Activated T-helper 1 cell treated with anti-CD3 and anti-CD28 coated beads, Interleukin-12 subunit alpha, Interleukin-12 subunit beta, Interleukin-2, Interleukin-4 antibody, amounts not matched to agents 30 ng/mL and 10 ng/mL and 1 ng/mL, durations not matched to agents 14 hours and 24 hours and 36 hours (primary cell): ENCODE measurements at regions not wholly inside any gene's neighbourhood (a gene's known extent, or its start where the extent isn't known, plus 50 kb on each side); places are given as distances from the start of the nearest gene placed in this dataset.

Source experiments
- DNase-seq: peaks from one replicate; pipeline ENCODE4 v3.0.0; 2021; ENCODE audit warnings: low spot score
- H3K27ac Mint-ChIP-seq: one replicate; pipeline ENCODE4 v1.8.0; 2021; ENCODE audit warnings: mild to moderate bottlenecking, mixed read lengths
- H3K27me3 Mint-ChIP-seq: one replicate; pipeline ENCODE4 v1.8.0; 2022; ENCODE audit warnings: mild to moderate bottlenecking, moderate library complexity, mixed read lengths; ENCODE audit not compliant: insufficient read depth
- H3K36me3 Mint-ChIP-seq: one replicate; pipeline ENCODE4 v1.8.0; 2021; ENCODE audit warnings: low read depth, mixed read lengths
- H3K4me1 Mint-ChIP-seq: one replicate; pipeline ENCODE4 v1.8.0; 2021; ENCODE audit warnings: low read depth, mixed read lengths
- H3K4me3 Mint-ChIP-seq: one replicate; pipeline ENCODE4 v1.8.0; 2021; ENCODE audit warnings: mild to moderate bottlenecking, moderate library complexity, mixed read lengths
- H3K9me3 Mint-ChIP-seq: one replicate; pipeline ENCODE4 v1.8.0; 2021; ENCODE audit warnings: mixed read lengths
- intact Hi-C: fragments of 100-400 bp; cut with micrococcal nuclease; formaldehyde crosslinking; loops from one replicate; pipeline ENCODE4 v1.15.1; 2024

GRCh38 chr2:226256237-226256636, 543.4 kb downstream of the IRS1 start:
- Mint-ChIP-seq H3K27me3 (no peaks in the 10 kb centered on the region), H3K36me3 (no peaks in the 10 kb centered on the region), H3K4me1 (no peaks in the 10 kb centered on the region), H3K9me3 (no peaks in the 10 kb centered on the region), H3K27ac (no peak overlapping the region), H3K4me3 (no peak overlapping the region)
- intact Hi-C loops: no loop called here
- DNase-seq: no peak

- no peaks in the 10 kb centered on the region for H3K4me1 Mint-ChIP-seq
- no peak overlapping the region for H3K27ac Mint-ChIP-seq
- no peak overlapping the region for H3K4me3 Mint-ChIP-seq
- no peaks in the 10 kb centered on the region for H3K27me3 Mint-ChIP-seq
- no peak for DNase-seq
- no peaks in the 10 kb centered on the region for H3K36me3 Mint-ChIP-seq
- intact Hi-C loops: no loop called here
- H3K9me3 Mint-ChIP-seq: no peaks in the 10 kb centered on the region
These were observed 548.0 kb downstream of the IRS1 start for GRCh38 chr2:226251661-226252060.

GRCh38 chr2:226247289-226248275, 552.0 kb downstream of the IRS1 start:
- DNase-seq: no peak
- no peaks in the 10 kb centered on the region for H3K4me1 Mint-ChIP-seq
- peaks cover 4% of the 10 kb centered on the region for H3K27me3 Mint-ChIP-seq
- H3K36me3 Mint-ChIP-seq: no peaks in the 10 kb centered on the region
- H3K27ac Mint-ChIP-seq: no peak overlapping the region
- H3K9me3 Mint-ChIP-seq: peaks cover 5% of the 10 kb centered on the region
- no peak overlapping the region for H3K4me3 Mint-ChIP-seq
- intact Hi-C loops: no loop called here

GRCh38 chr2:226234187-226234586, 565.4 kb downstream of the IRS1 start:
- Mint-ChIP-seq H3K4me3 (no peak overlapping the region), H3K4me1 (no peaks in the 10 kb centered on the region), H3K27me3 (peaks cover 4% of the 10 kb centered on the region), H3K36me3 (no peaks in the 10 kb centered on the region), H3K9me3 (no peaks in the 10 kb centered on the region), H3K27ac (no peak overlapping the region)
- no peak for DNase-seq
- intact Hi-C loops: no loop called here

- Mint-ChIP-seq H3K4me3 (no peak overlapping the region), H3K36me3 (no peaks in the 10 kb centered on the region), H3K4me1 (no peaks in the 10 kb centered on the region), H3K27me3 (peaks cover 4% of the 10 kb centered on the region), H3K27ac (no peak overlapping the region), H3K9me3 (no peaks in the 10 kb centered on the region)
- DNase-seq: no peak
- intact Hi-C loops: no loop called here
These were observed 566.2 kb downstream of the IRS1 start for GRCh38 chr2:226233388-226233787.

- no peak for DNase-seq
- Mint-ChIP-seq H3K4me3 (no peak overlapping the region), H3K27me3 (peaks cover 2% of the 10 kb centered on the region), H3K36me3 (no peaks in the 10 kb centered on the region), H3K9me3 (no peaks in the 10 kb centered on the region), H3K4me1 (no peaks in the 10 kb centered on the region), H3K27ac (no peak overlapping the region)
- intact Hi-C loops: no loop called here
These were observed 571.5 kb downstream of the IRS1 start for GRCh38 chr2:226228080-226228479.

- no peak for DNase-seq
- H3K9me3 Mint-ChIP-seq: no peaks in the 10 kb centered on the region
- intact Hi-C loops: no loop called here
These were observed 572.3 kb downstream of the IRS1 start for GRCh38 chr2:226227341-226227740.

GRCh38 chr2:226223704-226224103, 575.9 kb downstream of the IRS1 start:
- no peaks in the 10 kb centered on the region for H3K9me3 Mint-ChIP-seq
- DNase-seq: no peak
- H3K27ac Mint-ChIP-seq: no peak overlapping the region
- H3K27me3 Mint-ChIP-seq: peaks cover 2% of the 10 kb centered on the region
- H3K4me3 Mint-ChIP-seq: no peak overlapping the region
- no peaks in the 10 kb centered on the region for H3K36me3 Mint-ChIP-seq
- H3K4me1 Mint-ChIP-seq: no peaks in the 10 kb centered on the region
- intact Hi-C loops: no loop called here

More at GRCh38 chr2:226227341-226227740, 572.3 kb downstream of the IRS1 start:
- H3K4me1 Mint-ChIP-seq: no peaks in the 10 kb centered on the region
- H3K4me3 Mint-ChIP-seq: no peak overlapping the region
- no peak overlapping the region for H3K27ac Mint-ChIP-seq
- no peaks in the 10 kb centered on the region for H3K36me3 Mint-ChIP-seq
- peaks cover 5% of the 10 kb centered on the region for H3K27me3 Mint-ChIP-seq

GRCh38 chr2:226220511-226220910, 579.1 kb downstream of the IRS1 start:
- intact Hi-C loops: no loop called here
- no peaks in the 10 kb centered on the region for H3K36me3 Mint-ChIP-seq
- no peak overlapping the region for H3K4me3 Mint-ChIP-seq
- no peaks in the 10 kb centered on the region for H3K9me3 Mint-ChIP-seq
- no peak for DNase-seq
- peaks cover 6% of the 10 kb centered on the region for H3K4me1 Mint-ChIP-seq
- H3K27me3 Mint-ChIP-seq: peaks cover 8% of the 10 kb centered on the region
- H3K27ac Mint-ChIP-seq: no peak overlapping the region

GRCh38 chr2:226217191-226217590, 582.4 kb downstream of the IRS1 start:
- peaks cover 9% of the 10 kb centered on the region for H3K27me3 Mint-ChIP-seq
- H3K4me3 Mint-ChIP-seq: no peak overlapping the region
- no peak for DNase-seq
- no peak overlapping the region for H3K27ac Mint-ChIP-seq
- no peaks in the 10 kb centered on the region for H3K36me3 Mint-ChIP-seq
- H3K4me1 Mint-ChIP-seq: peaks cover 6% of the 10 kb centered on the region
- intact Hi-C loops: loop anchor here (5.0 kb wide), 1 partner anchor 890 kb away; no protein-coding TSS in a partner anchor
- no peaks in the 10 kb centered on the region for H3K9me3 Mint-ChIP-seq

GRCh38 chr2:226216575-226216974, 583.0 kb downstream of the IRS1 start:
- Mint-ChIP-seq H3K27me3 (peaks cover 11% of the 10 kb centered on the region), H3K4me3 (no peak overlapping the region), H3K36me3 (no peaks in the 10 kb centered on the region), H3K27ac (no peak overlapping the region), H3K4me1 (peaks cover 6% of the 10 kb centered on the region), H3K9me3 (no peaks in the 10 kb centered on the region)
- intact Hi-C loops: loop anchor here (1.0 to 5.0 kb wide), 3 partner anchors 586 to 891 kb away; no protein-coding TSS in a partner anchor
- DNase-seq: no peak

- DNase-seq: peak; percentile 41
- Mint-ChIP-seq H3K36me3 (no peaks in the 10 kb centered on the region), H3K27ac (no peak overlapping the region), H3K27me3 (peaks cover 11% of the 10 kb centered on the region), H3K9me3 (no peaks in the 10 kb centered on the region), H3K4me1 (peaks cover 6% of the 10 kb centered on the region), H3K4me3 (no peak overlapping the region)
- intact Hi-C loops: loop anchor here (1.0 to 5.0 kb wide), 3 partner anchors 586 to 891 kb away; no protein-coding TSS in a partner anchor
These were observed 583.6 kb downstream of the IRS1 start for GRCh38 chr2:226215902-226216503.

- Mint-ChIP-seq H3K9me3 (no peaks in the 10 kb centered on the region), H3K4me1 (peaks cover 6% of the 10 kb centered on the region), H3K36me3 (no peaks in the 10 kb centered on the region), H3K27me3 (peaks cover 11% of the 10 kb centered on the region), H3K4me3 (no peak overlapping the region), H3K27ac (no peak overlapping the region)
- intact Hi-C loops: no loop called here
- no peak for DNase-seq
These were observed 585.9 kb downstream of the IRS1 start for GRCh38 chr2:226213717-226214116.
